Prostate gland (tissue), 2 donors: ENCODE measurements at regions not wholly inside any gene's neighbourhood (a gene's known extent, or its start where the extent isn't known, plus 50 kb on each side); places are given as distances from the start of the nearest gene placed in this dataset.

Experiments
- DNase-seq: peaks from one replicate; pipeline ENCODE4 v3.0.0-alpha.2; 2019; ENCODE audit warnings: low spot score
- H3K27ac ChIP-seq, 2 donors: fragments of 200-600 bp; sonication (generic); 2 replicates each; pipeline ENCODE4 v1.5.1; 2017 to 2019
- H3K27me3 ChIP-seq: fragments of 200-600 bp; sonication (generic); replicated peaks from 2 replicates; pipeline ENCODE4 v1.5.1; 2019; ENCODE audit not compliant: insufficient read depth
- H3K36me3 ChIP-seq, 2 donors: fragments of 200-600 bp; sonication (generic); 1 replicate in 1 of 2; 2 replicates in 1 of 2; pipeline versions ENCODE4 v1.5.1 to v1.8.1; 2017 to 2019
- H3K4me1 ChIP-seq: fragments of 200-600 bp; sonication (generic); replicated peaks from 2 replicates; pipeline ENCODE4 v1.5.1; 2019
- H3K4me3 ChIP-seq, 2 donors: fragments of 200-600 bp; sonication (generic); 2 replicates each; pipeline ENCODE4 v1.5.1; 2017 to 2019
- H3K9me3 ChIP-seq: fragments of 200-600 bp; sonication (generic); 2 replicates; pipeline ENCODE4 v1.5.1; 2017
- POLR2A ChIP-seq: fragments of 450-650 bp; IDR thresholded peaks from one replicate; pipeline ENCODE4 v1.6.1; 2016; ENCODE audit warnings: antibody characterized with exemption, mild to moderate bottlenecking
- POLR2AphosphoS5 ChIP-seq: sonication (generic); formaldehyde crosslinking; IDR thresholded peaks from one replicate; pipeline ENCODE4 v1.6.1; 2017; ENCODE audit warnings: antibody characterized with exemption
- WGBS: methylation state at CpG from one replicate; pipeline ENCODE4 v1.1.5; 2018; 5-methylcytosine and 5-hydroxymethylcytosine counted together
- intact Hi-C: fragments of 100-400 bp; cut with DNase I; formaldehyde crosslinking; loops from one replicate; pipeline ENCODE4 v1.14.2; 2022
- TF ChIP-seq, protein P1 (sequence below), 4 experiments: fragments of 200-600 bp in 2 of 4; fragments of 450-650 bp in 2 of 4; sonication (generic) in 2 of 4; IDR thresholded peaks; 1 replicate in 3 of 4; 2 replicates in 1 of 4; pipeline ENCODE4 v1.5.1; 2016 to 2019; ENCODE audit warnings: antibody characterized with exemption in 4 of 4, mild to moderate bottlenecking in 2 of 4, moderate library complexity in 2 of 4

DNA sequence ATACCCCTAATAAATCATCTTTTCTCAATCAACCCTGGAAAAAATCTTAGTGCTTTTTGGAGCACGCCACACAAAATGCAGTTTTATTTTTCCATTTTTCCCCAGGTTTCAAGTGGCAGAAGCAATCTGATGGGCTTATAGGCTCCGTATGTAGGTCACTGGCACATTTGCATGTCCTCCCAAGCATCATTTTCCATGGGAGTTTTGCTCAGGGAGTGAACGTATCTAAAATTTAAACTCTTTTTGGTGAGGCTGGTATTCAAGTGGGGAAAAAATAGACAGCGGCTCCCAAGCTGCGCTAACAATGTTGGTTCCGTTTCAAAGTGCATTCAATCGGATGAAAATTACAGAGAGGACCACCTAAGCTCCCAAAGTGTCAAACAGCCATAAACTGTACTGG lies 233.4 kb downstream of the MEX3B start:
- 84% methylated on average over 7 of the region's 7 CpGs for WGBS
- no peaks in the 10 kb centered on the region for H3K9me3 ChIP-seq
- intact Hi-C loops: no loop called here
- no peak for DNase-seq
- no peaks in the 10 kb centered on the region for H3K4me1 ChIP-seq
- TF ChIP-seq, protein P1, sequence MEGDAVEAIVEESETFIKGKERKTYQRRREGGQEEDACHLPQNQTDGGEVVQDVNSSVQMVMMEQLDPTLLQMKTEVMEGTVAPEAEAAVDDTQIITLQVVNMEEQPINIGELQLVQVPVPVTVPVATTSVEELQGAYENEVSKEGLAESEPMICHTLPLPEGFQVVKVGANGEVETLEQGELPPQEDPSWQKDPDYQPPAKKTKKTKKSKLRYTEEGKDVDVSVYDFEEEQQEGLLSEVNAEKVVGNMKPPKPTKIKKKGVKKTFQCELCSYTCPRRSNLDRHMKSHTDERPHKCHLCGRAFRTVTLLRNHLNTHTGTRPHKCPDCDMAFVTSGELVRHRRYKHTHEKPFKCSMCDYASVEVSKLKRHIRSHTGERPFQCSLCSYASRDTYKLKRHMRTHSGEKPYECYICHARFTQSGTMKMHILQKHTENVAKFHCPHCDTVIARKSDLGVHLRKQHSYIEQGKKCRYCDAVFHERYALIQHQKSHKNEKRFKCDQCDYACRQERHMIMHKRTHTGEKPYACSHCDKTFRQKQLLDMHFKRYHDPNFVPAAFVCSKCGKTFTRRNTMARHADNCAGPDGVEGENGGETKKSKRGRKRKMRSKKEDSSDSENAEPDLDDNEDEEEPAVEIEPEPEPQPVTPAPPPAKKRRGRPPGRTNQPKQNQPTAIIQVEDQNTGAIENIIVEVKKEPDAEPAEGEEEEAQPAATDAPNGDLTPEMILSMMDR (IDR thresholded peaks at IDR 0.05): no peak
- no peak for TF ChIP-seq POLR2A
- no peak for TF ChIP-seq POLR2AphosphoS5
- no peak overlapping the region for H3K27ac ChIP-seq
- H3K4me3 ChIP-seq: no peak overlapping the region
- no peaks in the 10 kb centered on the region for H3K27me3 ChIP-seq
- H3K36me3 ChIP-seq: no peaks in the 10 kb centered on the region

DNA sequence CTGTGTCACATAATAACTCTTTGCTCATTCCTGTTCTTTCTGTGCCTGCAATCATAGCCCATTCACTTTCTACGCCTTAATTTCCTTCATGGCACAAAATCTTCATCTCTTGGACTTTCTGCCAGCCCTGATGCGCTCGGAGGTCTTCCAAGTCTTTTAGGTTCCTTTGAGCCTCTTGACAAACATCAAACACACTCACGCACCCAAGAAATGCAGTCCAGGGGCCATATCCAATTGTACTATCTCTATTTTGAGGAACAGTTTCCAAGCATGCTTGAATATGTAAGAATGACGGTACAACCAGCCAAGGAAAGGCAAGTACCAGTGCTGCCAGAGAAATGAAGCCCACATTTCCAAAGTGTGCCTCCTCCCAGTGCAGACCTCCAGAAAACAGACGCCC lies 234.1 kb downstream of the MEX3B start:
- H3K27ac ChIP-seq: no peak overlapping the region
- no peaks in the 10 kb centered on the region for H3K4me1 ChIP-seq
- no peak for DNase-seq
- H3K27me3 ChIP-seq: no peaks in the 10 kb centered on the region
- TF ChIP-seq POLR2AphosphoS5 (no peak), POLR2A (no peak)
- TF ChIP-seq, protein P1 (IDR thresholded peaks at IDR 0.05): no peak
- H3K4me3 ChIP-seq: no peak overlapping the region
- no peaks in the 10 kb centered on the region for H3K36me3 ChIP-seq
- H3K9me3 ChIP-seq: no peaks in the 10 kb centered on the region
- intact Hi-C loops: no loop called here
- WGBS: 83% methylated on average over 6 of the region's 6 CpGs

DNA sequence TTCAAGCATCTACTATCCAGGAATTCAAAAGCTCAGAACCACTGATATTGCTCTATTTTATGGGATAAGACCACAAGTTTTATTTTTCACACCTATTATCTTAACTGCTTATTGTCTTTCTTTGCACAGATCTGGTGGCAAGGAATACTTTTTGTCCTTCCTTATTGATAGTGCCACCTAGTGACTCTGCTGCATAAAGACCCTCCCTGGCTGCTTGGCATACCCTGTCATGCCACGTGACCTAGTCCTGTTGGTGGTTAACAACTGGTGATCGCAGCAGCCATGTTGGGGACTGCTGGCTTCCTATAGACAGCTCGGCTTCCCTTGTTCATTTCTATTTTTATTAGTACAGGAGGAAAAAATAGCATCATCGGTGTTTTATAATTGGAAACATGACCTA lies 236.3 kb downstream of the MEX3B start:
- Histone ChIP-seq H3K27ac (no peak overlapping the region), H3K36me3 (no peaks in the 10 kb centered on the region), H3K4me1 (no peaks in the 10 kb centered on the region), H3K4me3 (no peak overlapping the region), H3K27me3 (no peaks in the 10 kb centered on the region), H3K9me3 (no peaks in the 10 kb centered on the region)
- intact Hi-C loops: no loop called here
- no peak for DNase-seq
- WGBS: 63% methylated on average over 4 of the region's 4 CpGs
- TF ChIP-seq, protein P1 (IDR thresholded peaks at IDR 0.05): no peak
- TF ChIP-seq POLR2A (no peak), POLR2AphosphoS5 (no peak)

DNA sequence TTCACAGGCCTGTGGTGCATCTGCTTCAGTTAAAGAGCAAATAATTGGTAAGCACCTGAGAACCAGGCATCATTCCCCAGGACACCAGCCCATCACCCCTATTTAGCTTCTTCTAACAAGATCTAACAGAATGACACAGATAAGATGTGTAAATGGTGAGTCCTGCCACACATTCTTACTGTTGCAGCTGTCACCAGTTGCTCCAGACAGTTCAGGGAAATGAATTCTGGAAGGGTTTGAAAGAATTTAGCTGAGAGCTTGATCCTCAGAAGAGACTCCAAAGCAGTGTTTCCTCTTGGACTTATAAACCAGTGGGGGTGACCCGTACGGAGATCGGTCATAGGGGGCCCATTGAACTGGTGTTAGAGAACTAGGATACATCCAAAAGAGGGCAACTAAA lies 238.0 kb downstream of the MEX3B start:
- no peak overlapping the region for H3K4me3 ChIP-seq
- no peak for DNase-seq
- no peaks in the 10 kb centered on the region for H3K36me3 ChIP-seq
- no peak for TF ChIP-seq POLR2A
- TF ChIP-seq POLR2AphosphoS5: no peak
- TF ChIP-seq, protein P1 (IDR thresholded peaks at IDR 0.05): no peak
- H3K27ac ChIP-seq: no peak overlapping the region
- H3K9me3 ChIP-seq: no peaks in the 10 kb centered on the region
- intact Hi-C loops: no loop called here
- no peaks in the 10 kb centered on the region for H3K4me1 ChIP-seq
- WGBS: 51% methylated on average over 3 of the region's 3 CpGs
- no peaks in the 10 kb centered on the region for H3K27me3 ChIP-seq

DNA sequence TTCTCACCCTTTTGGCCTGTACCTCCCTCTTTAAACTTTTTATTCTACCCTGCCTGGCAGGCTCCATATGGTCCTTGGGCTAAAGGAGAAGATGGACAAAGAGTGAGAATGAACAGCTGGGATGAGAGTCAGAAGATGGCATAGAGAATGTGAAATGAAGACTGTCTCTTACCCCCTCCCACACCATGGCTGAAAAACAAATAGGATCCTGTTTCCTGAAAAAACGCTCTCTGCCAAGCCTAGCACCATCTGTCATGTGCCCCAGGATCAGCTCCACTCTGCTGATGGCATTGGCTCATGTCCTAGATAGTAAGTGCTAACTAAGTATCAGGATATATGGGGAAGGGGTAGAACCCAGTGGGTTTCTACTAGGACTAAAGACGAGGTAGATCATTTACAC lies 238.6 kb downstream of the MEX3B start:
- intact Hi-C loops: no loop called here
- no peaks in the 10 kb centered on the region for H3K27me3 ChIP-seq
- H3K27ac ChIP-seq: no peak overlapping the region
- no peaks in the 10 kb centered on the region for H3K36me3 ChIP-seq
- no peak for DNase-seq
- no peaks in the 10 kb centered on the region for H3K4me1 ChIP-seq
- no peaks in the 10 kb centered on the region for H3K9me3 ChIP-seq
- H3K4me3 ChIP-seq: no peak overlapping the region
- 95% methylated on average over 2 of the region's 2 CpGs for WGBS
- TF ChIP-seq POLR2A (no peak), POLR2AphosphoS5 (no peak)
- TF ChIP-seq, protein P1 (IDR thresholded peaks at IDR 0.05): no peak
